A549 (cell line): ENCODE measurements at regions not wholly inside any gene's neighbourhood (a gene's known extent, or its start where the extent isn't known, plus 50 kb on each side); places are given as distances from the start of the nearest gene placed in this dataset.

Experiments used
- ATAC-seq, 2 experiments: fragments of 200-7000 bp in 1 of 2; fragments of >200 bp in 1 of 2; cut with Nextera tagmentation in 1 of 2; cut with Tn5 transposase in 1 of 2; 3 replicates each; pipeline versions ENCODE4 v1.8.0 to v1.9.1; 2018 to 2020; ENCODE audit warnings: mild to moderate bottlenecking in 1 of 2, moderate library complexity in 1 of 2
- CTCF ChIA-PET: fragments of 300-600 bp; sonication (Branson Sonifier 250); formaldehyde crosslinking; extraction: SDS; loops from one replicate; lab custom pipeline; 2021; ENCODE audit warnings: antibody characterized with exemption, inconsistent platforms; lab: Yijun Ruan, JAX
- POLR2A ChIA-PET: fragments of 350-600 bp; formaldehyde crosslinking; extraction: SDS; loops from one replicate; lab custom pipeline; 2021; ENCODE audit warnings: antibody characterized with exemption, inconsistent platforms; lab: Yijun Ruan, JAX
- DNase-seq, 2 experiments: peaks; one replicate each; pipeline versions ENCODE4 v3.0.0 to v3.0.0-alpha.2; 2011 to 2016; ENCODE audit warnings: low read depth in 1 of 2, low spot score in 1 of 2
- FAIRE-seq: peaks from 2 replicates; lab custom pipeline; 2011; peaks lifted over from hg19 to GRCh38; lab: Jason Lieb, UNC
- H3K27ac ChIP-seq, 2 experiments: fragments of >200 bp; sonication (Bioruptor Twin); formaldehyde crosslinking; 3 replicates each; pipeline ENCODE4 v1.5.1; 2016 to 2017
- H3K4me1 ChIP-seq: fragments of >200 bp; sonication (Bioruptor Twin); formaldehyde crosslinking; 3 replicates; pipeline ENCODE4 v1.6.1; 2016
- H3K4me2 ChIP-seq: fragments of >200 bp; sonication (Bioruptor Twin); formaldehyde crosslinking; 3 replicates; pipeline ENCODE4 v1.6.1; 2016
- H3K4me3 ChIP-seq: fragments of >200 bp; sonication (Bioruptor Twin); formaldehyde crosslinking; 3 replicates; pipeline ENCODE4 v1.5.1; 2016
- H3K9me3 ChIP-seq: fragments of >200 bp; sonication (Bioruptor Twin); formaldehyde crosslinking; 3 replicates; pipeline ENCODE4 v1.6.1; 2016
- ATOH8 ChIP-seq: fragments of 250-450 bp; sonication (Bioruptor Pico); IDR thresholded peaks from 2 replicates; pipeline ENCODE4 v1.5.0; 2020; ENCODE audit warnings: low read depth, mild to moderate bottlenecking, moderate library complexity
- BCL3 ChIP-seq: fragments of >200 bp; sonication (Bioruptor Twin); formaldehyde crosslinking; IDR thresholded peaks from 3 replicates; pipeline ENCODE4 v1.6.1; 2016
- BHLHE40 ChIP-seq: IDR thresholded peaks from 2 replicates; pipeline ENCODE4 v1.6.1; 2012; ENCODE audit warnings: low read depth, low read length, inconsistent platforms
- CHD2 ChIP-seq: fragments of 150-350 bp; IDR thresholded peaks from 2 replicates; pipeline ENCODE4 v1.6.1; 2014; ENCODE audit warnings: low read length; ENCODE audit not compliant: partially characterized antibody
- CHD4 ChIP-seq: fragments of 200-600 bp; sonication (generic); IDR thresholded peaks from 2 replicates; pipeline ENCODE4 v1.6.1; 2016; ENCODE audit warnings: antibody characterized with exemption, mild to moderate bottlenecking, borderline replicate concordance
- CTCF ChIP-seq: fragments of >200 bp; sonication (Bioruptor Twin); formaldehyde crosslinking; IDR thresholded peaks from 3 replicates; pipeline ENCODE4 v1.5.1; 2016
- ELK1 ChIP-seq: fragments of 150-350 bp; IDR thresholded peaks from 2 replicates; pipeline ENCODE4 v1.6.1; 2014; ENCODE audit warnings: low read depth, mild to moderate bottlenecking, low read length
- EP300 ChIP-seq, 2 experiments: fragments of >200 bp; sonication (Bioruptor Twin); formaldehyde crosslinking; IDR thresholded peaks; 2 replicates in 1 of 2; 3 replicates in 1 of 2; pipeline ENCODE4 v1.6.1; 2016 to 2017
- ESRRA ChIP-seq: fragments of 150-350 bp; IDR thresholded peaks from 2 replicates; pipeline ENCODE4 v1.6.1; 2014; ENCODE audit warnings: mild to moderate bottlenecking, low read length, borderline replicate concordance
- FOSL2 ChIP-seq, 2 experiments: fragments of 450-650 bp in 1 of 2; fragments of >200 bp in 1 of 2; sonication (Bioruptor Twin) in 1 of 2; formaldehyde crosslinking; IDR thresholded peaks; 2 replicates each; pipeline versions ENCODE4 v1.5.0 to v1.6.1; 2016 to 2020; ENCODE audit warnings: mild to moderate bottlenecking in 1 of 2, moderate library complexity in 1 of 2
- GATA3 ChIP-seq: IDR thresholded peaks from 2 replicates; pipeline ENCODE4 v1.6.1; 2012; ENCODE audit warnings: borderline replicate concordance
- HEYL ChIP-seq: fragments of 250-450 bp; sonication (Bioruptor Pico); IDR thresholded peaks from 2 replicates; pipeline ENCODE4 v1.8.0; 2021; ENCODE audit warnings: mild to moderate bottlenecking, moderate library complexity
- HOXA7 ChIP-seq: fragments of 250-450 bp; sonication (Bioruptor Pico); IDR thresholded peaks from 2 replicates; pipeline ENCODE4 v1.5.0; 2020; ENCODE audit warnings: mild to moderate bottlenecking, moderate library complexity
- HOXB5 ChIP-seq: fragments of 250-450 bp; sonication (Bioruptor Pico); IDR thresholded peaks from 2 replicates; pipeline ENCODE4 v1.5.0; 2020; ENCODE audit warnings: mild to moderate bottlenecking, moderate library complexity
- JUN ChIP-seq, 2 experiments: fragments of >200 bp; sonication (Bioruptor Twin); formaldehyde crosslinking; IDR thresholded peaks; 2 replicates in 1 of 2; 3 replicates in 1 of 2; pipeline ENCODE4 v1.6.1; 2016 to 2017
- KDM5A ChIP-seq: fragments of 200-600 bp; sonication (generic); IDR thresholded peaks from 2 replicates; pipeline ENCODE4 v1.6.1; 2016; ENCODE audit warnings: antibody characterized with exemption, mild to moderate bottlenecking
- MAX ChIP-seq: IDR thresholded peaks from 2 replicates; pipeline ENCODE4 v1.6.1; 2012
- MYC ChIP-seq: IDR thresholded peaks from 2 replicates; pipeline ENCODE4 v1.6.1; 2012; ENCODE audit warnings: mild to moderate bottlenecking, inconsistent platforms, low read length, improper control_type of control experiment, borderline replicate concordance
- NFE2L2 ChIP-seq: fragments of 150-350 bp; conservative IDR thresholded peaks from 2 replicates; pipeline ENCODE4 v1.6.1; 2014; ENCODE audit warnings: low read length
- PBX3 ChIP-seq: IDR thresholded peaks from 2 replicates; pipeline ENCODE4 v1.6.1; 2012
- PHF8 ChIP-seq: fragments of 200-600 bp; sonication (generic); IDR thresholded peaks from 2 replicates; pipeline ENCODE4 v1.6.1; 2016; ENCODE audit warnings: low read depth, mild to moderate bottlenecking, antibody characterized with exemption, moderate library complexity, borderline replicate concordance
- POLR2A ChIP-seq: IDR thresholded peaks from 2 replicates; pipeline ENCODE4 v1.6.1; 2012; ENCODE audit warnings: mild to moderate bottlenecking, low read length
- RAD21 ChIP-seq, 2 experiments: fragments of >200 bp in 1 of 2; sonication (Bioruptor Twin) in 1 of 2; formaldehyde crosslinking in 1 of 2; IDR thresholded peaks in 1 of 2; conservative IDR thresholded peaks in 1 of 2; 2 replicates in 1 of 2; 3 replicates in 1 of 2; pipeline ENCODE4 v1.6.1; 2012 to 2018; ENCODE audit warnings: inconsistent platforms in 1 of 2
- RCOR1 ChIP-seq: fragments of 150-350 bp; IDR thresholded peaks from 2 replicates; pipeline ENCODE4 v1.6.1; 2014; ENCODE audit warnings: antibody characterized with exemption, low read length, low read depth
- RNF2 ChIP-seq: fragments of 200-600 bp; sonication (generic); IDR thresholded peaks from 2 replicates; pipeline ENCODE4 v1.6.1; 2016; ENCODE audit warnings: low read depth, mild to moderate bottlenecking, antibody characterized with exemption, moderate library complexity, borderline replicate concordance
- SMC3 ChIP-seq: fragments of >200 bp; sonication (Bioruptor Twin); formaldehyde crosslinking; IDR thresholded peaks from 3 replicates; pipeline ENCODE4 v1.6.1; 2018; ENCODE audit warnings: inconsistent platforms
- SREBF2 ChIP-seq: fragments of 450-650 bp; IDR thresholded peaks from 2 replicates; pipeline ENCODE4 v1.6.1; 2014; ENCODE audit warnings: mild to moderate bottlenecking, moderate library complexity
- TFCP2L1 ChIP-seq: fragments of 250-450 bp; sonication (Bioruptor Pico); IDR thresholded peaks from 2 replicates; pipeline ENCODE4 v1.5.0; 2021; ENCODE audit warnings: mild to moderate bottlenecking
- TP53 ChIP-seq: fragments of 250-450 bp; sonication (Bioruptor Pico); IDR thresholded peaks from 2 replicates; pipeline ENCODE4 v1.5.0; 2021; ENCODE audit warnings: mild to moderate bottlenecking, moderate library complexity
- USF2 ChIP-seq: fragments of 450-650 bp; IDR thresholded peaks from 2 replicates; pipeline ENCODE4 v1.6.1; 2014; ENCODE audit warnings: antibody characterized with exemption
- ZC3H11A ChIP-seq: fragments of 450-650 bp; IDR thresholded peaks from 2 replicates; pipeline ENCODE4 v1.6.1; 2014; ENCODE audit warnings: antibody characterized with exemption, mild to moderate bottlenecking
- WGBS: methylation state at CpG from one replicate; pipeline ENCODE4 v1.1.6; 2017; ENCODE audit errors: missing lambda C conversion rate; 5-methylcytosine and 5-hydroxymethylcytosine counted together

- DNase-seq (no peak), FAIRE-seq (no peak), ATAC-seq (no peak)
- POLR2A ChIA-PET: no interaction called here
- peaks cover 4% of the 10 kb centered on the region; the same call in 1 of the 3 replicates for H3K9me3 ChIP-seq
- CTCF ChIA-PET: no interaction called here
- no peaks in the 10 kb centered on the region for H3K4me1 ChIP-seq
- WGBS: 17% methylated on average over 3 of the region's 3 CpGs
- H3K4me2 ChIP-seq: no peak overlapping the region
- no peak overlapping the region for H3K27ac ChIP-seq
- H3K4me3 ChIP-seq: no peak overlapping the region
- TF ChIP-seq TFCP2L1 (CRISPR knock-in tag) (no peak), EP300 (IDR thresholded peaks at IDR 0.05) (no peak), PHF8 (no peak), RNF2 (no peak), SMC3 (no peak), NFE2L2 (no peak), FOSL2 (IDR thresholded peaks at IDR 0.05) (no peak), FOSL2 (CRISPR knock-in tag; IDR thresholded peaks at IDR 0.05) (no peak), HOXA7 (no peak), TP53 (CRISPR knock-in tag) (no peak), CHD4 (no peak), MAX (no peak), CHD2 (no peak), PBX3 (no peak), HEYL (CRISPR knock-in tag) (no peak), MYC (no peak), RCOR1 (no peak), BHLHE40 (no peak)
Measured at GRCh38 chr2:78125042-78125441, 602.9 kb upstream of the LRRTM4 start.

- H3K4me1 ChIP-seq: no peaks in the 10 kb centered on the region
- no peak for TF ChIP-seq HOXB5 (CRISPR knock-in tag)
- TF ChIP-seq ZC3H11A: no peak
- TF ChIP-seq MAX: no peak
- TF ChIP-seq CTCF: no peak
- TF ChIP-seq FOSL2 (IDR thresholded peaks at IDR 0.05): no peak
- TF ChIP-seq FOSL2 (CRISPR knock-in tag; IDR thresholded peaks at IDR 0.05): no peak
- TF ChIP-seq RAD21 (conservative IDR thresholded peaks at IDR 0.05 in 1 of 2, IDR thresholded peaks at IDR 0.05 in 1 of 2): no peak
- TF ChIP-seq BCL3: no peak
- no peak for TF ChIP-seq JUN (IDR thresholded peaks at IDR 0.05)
- no peak for TF ChIP-seq ATOH8 (CRISPR knock-in tag)
- TF ChIP-seq ESRRA: no peak
- TF ChIP-seq USF2: no peak
- TF ChIP-seq ELK1: no peak
- no peak for TF ChIP-seq SREBF2
- no peak for TF ChIP-seq KDM5A
- no peak for TF ChIP-seq POLR2A
- no peak for TF ChIP-seq NFE2L2
- no peak for TF ChIP-seq GATA3
- H3K4me3 ChIP-seq: no peak overlapping the region
- CTCF ChIA-PET: no interaction called here
- POLR2A ChIA-PET: no interaction called here
- FAIRE-seq (no peak), ATAC-seq (no peak), DNase-seq (no peak)
- WGBS: 5% methylated on average over 4 of the region's 4 CpGs
- H3K27ac ChIP-seq: no peak overlapping the region
- H3K4me2 ChIP-seq: no peak overlapping the region
- peaks cover 5% of the 10 kb centered on the region; the same call in 1 of the 3 replicates for H3K9me3 ChIP-seq
Measured at GRCh38 chr2:78127424-78127823, 605.2 kb upstream of the LRRTM4 start.
